GM12878 (cell line): ENCODE measurements at regions not wholly inside any gene's neighbourhood (a gene's known extent, or its start where the extent isn't known, plus 50 kb on each side); places are given as distances from the start of the nearest gene placed in this dataset.

Experiments
- CBX5 ChIP-seq: sonication (generic); IDR thresholded peaks from 2 replicates; pipeline ENCODE4 v1.6.1; 2016; ENCODE audit warnings: low read depth, moderate library complexity, mild to moderate bottlenecking, inconsistent platforms
- CHD2 ChIP-seq: IDR thresholded peaks from 2 replicates; pipeline ENCODE4 v1.6.1; 2011; ENCODE audit warnings: low read depth, low read length, improper control_type of control experiment, borderline replicate concordance
- DPF2 ChIP-seq: fragments of 450-650 bp; IDR thresholded peaks from 2 replicates; pipeline ENCODE4 v1.6.1; 2017; ENCODE audit warnings: mild to moderate bottlenecking
- ETV6 ChIP-seq, 2 experiments: fragments of 450-650 bp in 1 of 2; IDR thresholded peaks in 1 of 2; conservative IDR thresholded peaks in 1 of 2; 2 replicates each; pipeline ENCODE4 v1.6.1; 2014; ENCODE audit warnings: antibody characterized with exemption in 1 of 2, borderline replicate concordance in 1 of 2, low read depth in 1 of 2, mild to moderate bottlenecking in 1 of 2, moderate library complexity in 1 of 2
- KLF5 ChIP-seq: fragments of 450-650 bp; IDR thresholded peaks from 2 replicates; pipeline ENCODE4 v1.6.1; 2014; ENCODE audit warnings: mild to moderate bottlenecking; ENCODE audit not compliant: partially characterized antibody
- MYB ChIP-seq: fragments of 150-350 bp; IDR thresholded peaks from 2 replicates; pipeline ENCODE4 v1.6.1; 2014; ENCODE audit warnings: mild to moderate bottlenecking, low read depth, low read length, borderline replicate concordance
- PRDM15 ChIP-seq: fragments of 450-650 bp; formaldehyde crosslinking; IDR thresholded peaks from 2 replicates; pipeline ENCODE4 v1.4.0; 2020; ENCODE audit warnings: mild to moderate bottlenecking, moderate library complexity
- RUNX3 ChIP-seq: IDR thresholded peaks from 2 replicates; pipeline ENCODE4 v1.6.1; 2012; ENCODE audit warnings: low read length, inconsistent platforms
- SKIL ChIP-seq: fragments of 450-650 bp; IDR thresholded peaks from 2 replicates; pipeline ENCODE4 v1.6.1; 2017; ENCODE audit warnings: mild to moderate bottlenecking, low read depth, inconsistent platforms; ENCODE audit not compliant: poor library complexity, severe bottlenecking
- ZNF24 ChIP-seq: fragments of 450-650 bp; IDR thresholded peaks from 2 replicates; pipeline ENCODE4 v1.6.1; 2017; ENCODE audit warnings: antibody characterized with exemption, mild to moderate bottlenecking
- TF ChIP-seq, protein P1 (sequence below): fragments of 450-650 bp; formaldehyde crosslinking; IDR thresholded peaks from 2 replicates; pipeline ENCODE4 v1.4.0; 2022; ENCODE audit warnings: mild to moderate bottlenecking, moderate library complexity
- TF ChIP-seq, protein P2 (sequence below): IDR thresholded peaks from 2 replicates; pipeline ENCODE4 v1.6.1; 2012; ENCODE audit warnings: mild to moderate bottlenecking, low read depth, low read length
- TF ChIP-seq, protein P3 (sequence below): fragments of 450-650 bp; IDR thresholded peaks from 2 replicates; pipeline ENCODE4 v1.6.1; 2017; ENCODE audit warnings: borderline replicate concordance

DNA sequence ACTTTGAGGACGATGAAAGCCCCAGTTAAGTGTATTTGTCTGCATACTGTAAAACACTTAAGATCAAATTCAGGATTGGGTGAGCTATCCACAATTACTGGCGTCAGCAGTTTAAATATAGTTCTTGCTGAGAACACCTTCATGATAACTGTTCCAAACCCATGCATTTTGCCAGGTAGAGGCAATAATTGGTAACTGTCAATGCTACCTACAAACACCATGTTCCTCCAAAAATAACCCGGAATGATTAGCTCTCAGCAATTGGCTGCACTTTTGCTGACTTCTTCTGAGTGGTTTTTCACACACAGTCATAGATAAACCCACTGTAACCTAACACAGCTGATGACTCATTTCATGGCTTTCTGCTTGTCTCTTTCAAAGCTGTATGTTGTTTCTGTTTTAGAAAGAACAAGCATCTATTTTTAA lies 1358.6 kb upstream of the GJE1 start (continued):
- TF ChIP-seq, protein P1, sequence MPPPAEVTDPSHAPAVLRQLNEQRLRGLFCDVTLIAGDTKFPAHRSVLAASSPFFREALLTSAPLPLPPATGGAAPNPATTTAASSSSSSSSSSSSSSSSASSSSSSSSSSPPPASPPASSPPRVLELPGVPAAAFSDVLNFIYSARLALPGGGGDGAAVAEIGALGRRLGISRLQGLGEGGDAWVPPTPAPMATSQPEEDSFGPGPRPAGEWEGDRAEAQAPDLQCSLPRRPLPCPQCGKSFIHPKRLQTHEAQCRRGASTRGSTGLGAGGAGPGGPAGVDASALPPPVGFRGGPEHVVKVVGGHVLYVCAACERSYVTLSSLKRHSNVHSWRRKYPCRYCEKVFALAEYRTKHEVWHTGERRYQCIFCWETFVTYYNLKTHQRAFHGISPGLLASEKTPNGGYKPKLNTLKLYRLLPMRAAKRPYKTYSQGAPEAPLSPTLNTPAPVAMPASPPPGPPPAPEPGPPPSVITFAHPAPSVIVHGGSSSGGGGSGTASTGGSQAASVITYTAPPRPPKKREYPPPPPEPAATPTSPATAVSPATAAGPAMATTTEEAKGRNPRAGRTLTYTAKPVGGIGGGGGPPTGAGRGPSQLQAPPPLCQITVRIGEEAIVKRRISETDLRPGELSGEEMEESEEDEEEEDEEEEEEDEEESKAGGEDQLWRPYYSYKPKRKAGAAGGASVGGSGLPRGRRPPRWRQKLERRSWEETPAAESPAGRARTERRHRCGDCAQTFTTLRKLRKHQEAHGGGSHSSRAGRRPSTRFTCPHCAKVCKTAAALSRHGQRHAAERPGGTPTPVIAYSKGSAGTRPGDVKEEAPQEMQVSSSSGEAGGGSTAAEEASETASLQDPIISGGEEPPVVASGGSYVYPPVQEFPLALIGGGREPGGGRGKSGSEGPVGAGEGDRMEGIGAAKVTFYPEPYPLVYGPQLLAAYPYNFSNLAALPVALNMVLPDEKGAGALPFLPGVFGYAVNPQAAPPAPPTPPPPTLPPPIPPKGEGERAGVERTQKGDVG = no peak
- TF ChIP-seq PRDM15 (CRISPR knock-in tag) = no peak
- TF ChIP-seq ETV6 (conservative IDR thresholded peaks at IDR 0.05 in 1 of 2, IDR thresholded peaks at IDR 0.05 in 1 of 2; ENCODE audit: borderline replicate concordance in 1 of 2, low read depth in 1 of 2) = peak in 1 of 2 experiments; percentile 36; a peak in 1 of 4 replicates
- no peak for TF ChIP-seq MYB
- peak; percentile 92 for TF ChIP-seq RUNX3
- peak; percentile 76; the same call in 1 of the 2 replicates for TF ChIP-seq CBX5
- TF ChIP-seq KLF5 = no peak
- TF ChIP-seq ZNF24 = peak; percentile 54; the same call in 1 of the 2 replicates
- TF ChIP-seq, protein P2, sequence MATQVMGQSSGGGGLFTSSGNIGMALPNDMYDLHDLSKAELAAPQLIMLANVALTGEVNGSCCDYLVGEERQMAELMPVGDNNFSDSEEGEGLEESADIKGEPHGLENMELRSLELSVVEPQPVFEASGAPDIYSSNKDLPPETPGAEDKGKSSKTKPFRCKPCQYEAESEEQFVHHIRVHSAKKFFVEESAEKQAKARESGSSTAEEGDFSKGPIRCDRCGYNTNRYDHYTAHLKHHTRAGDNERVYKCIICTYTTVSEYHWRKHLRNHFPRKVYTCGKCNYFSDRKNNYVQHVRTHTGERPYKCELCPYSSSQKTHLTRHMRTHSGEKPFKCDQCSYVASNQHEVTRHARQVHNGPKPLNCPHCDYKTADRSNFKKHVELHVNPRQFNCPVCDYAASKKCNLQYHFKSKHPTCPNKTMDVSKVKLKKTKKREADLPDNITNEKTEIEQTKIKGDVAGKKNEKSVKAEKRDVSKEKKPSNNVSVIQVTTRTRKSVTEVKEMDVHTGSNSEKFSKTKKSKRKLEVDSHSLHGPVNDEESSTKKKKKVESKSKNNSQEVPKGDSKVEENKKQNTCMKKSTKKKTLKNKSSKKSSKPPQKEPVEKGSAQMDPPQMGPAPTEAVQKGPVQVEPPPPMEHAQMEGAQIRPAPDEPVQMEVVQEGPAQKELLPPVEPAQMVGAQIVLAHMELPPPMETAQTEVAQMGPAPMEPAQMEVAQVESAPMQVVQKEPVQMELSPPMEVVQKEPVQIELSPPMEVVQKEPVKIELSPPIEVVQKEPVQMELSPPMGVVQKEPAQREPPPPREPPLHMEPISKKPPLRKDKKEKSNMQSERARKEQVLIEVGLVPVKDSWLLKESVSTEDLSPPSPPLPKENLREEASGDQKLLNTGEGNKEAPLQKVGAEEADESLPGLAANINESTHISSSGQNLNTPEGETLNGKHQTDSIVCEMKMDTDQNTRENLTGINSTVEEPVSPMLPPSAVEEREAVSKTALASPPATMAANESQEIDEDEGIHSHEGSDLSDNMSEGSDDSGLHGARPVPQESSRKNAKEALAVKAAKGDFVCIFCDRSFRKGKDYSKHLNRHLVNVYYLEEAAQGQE = no peak
- TF ChIP-seq, protein P3, sequence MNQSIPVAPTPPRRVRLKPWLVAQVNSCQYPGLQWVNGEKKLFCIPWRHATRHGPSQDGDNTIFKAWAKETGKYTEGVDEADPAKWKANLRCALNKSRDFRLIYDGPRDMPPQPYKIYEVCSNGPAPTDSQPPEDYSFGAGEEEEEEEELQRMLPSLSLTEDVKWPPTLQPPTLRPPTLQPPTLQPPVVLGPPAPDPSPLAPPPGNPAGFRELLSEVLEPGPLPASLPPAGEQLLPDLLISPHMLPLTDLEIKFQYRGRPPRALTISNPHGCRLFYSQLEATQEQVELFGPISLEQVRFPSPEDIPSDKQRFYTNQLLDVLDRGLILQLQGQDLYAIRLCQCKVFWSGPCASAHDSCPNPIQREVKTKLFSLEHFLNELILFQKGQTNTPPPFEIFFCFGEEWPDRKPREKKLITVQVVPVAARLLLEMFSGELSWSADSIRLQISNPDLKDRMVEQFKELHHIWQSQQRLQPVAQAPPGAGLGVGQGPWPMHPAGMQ = no peak
- no peak for TF ChIP-seq CHD2
- TF ChIP-seq DPF2 = peak; percentile 85
- peak; percentile 59 for TF ChIP-seq SKIL
